ENCODE measurements at regions not wholly inside any gene's neighbourhood (a gene's known extent, or its start where the extent isn't known, plus 50 kb on each side); places are given as distances from the start of the nearest gene placed in this dataset.
"Not testable (repeated sequence)": the region's sequence is repeated elsewhere in the genome, so short reads cannot be mapped to it uniquely, and the experiment has no call there.

GRCh38 chr21:15119486-15119885 lies 54.7 kb upstream of the NRIP1 start:
- no peak for DNase-seq (ENCODE audit: low read depth, low spot score)

GRCh38 chr21:15121097-15121654 lies 56.4 kb upstream of the NRIP1 start:
- DNase-seq (ENCODE audit: low read depth, low spot score): no peak

- DNase-seq (ENCODE audit: low read depth, low spot score): peak; percentile 56
Measured at GRCh38 chr21:15121655-15122120, 56.9 kb upstream of the NRIP1 start.

DNA sequence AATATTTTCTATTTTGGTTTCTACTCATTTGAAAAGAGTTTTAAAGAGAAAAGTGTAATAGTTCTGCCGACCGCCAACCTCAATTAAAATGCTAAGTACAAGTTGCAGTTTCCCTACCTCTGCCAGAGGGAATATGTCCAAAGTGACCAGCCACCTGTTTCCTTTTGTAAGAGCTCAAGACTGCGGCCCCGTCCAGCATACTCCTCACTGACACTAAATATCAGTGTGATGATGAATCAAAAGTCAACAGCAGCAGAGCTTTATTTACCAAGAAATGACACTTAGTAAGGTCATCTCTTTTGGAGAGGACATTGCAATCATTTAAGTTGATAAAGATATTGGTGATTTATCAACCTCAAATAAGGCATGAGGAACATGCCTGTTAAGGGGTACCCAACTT lies 57.4 kb upstream of the NRIP1 start:
- DNase-seq (ENCODE audit: low read depth, low spot score): no peak

GRCh38 chr21:15124731-15125130 lies 59.9 kb upstream of the NRIP1 start:
- DNase-seq (ENCODE audit: low read depth, low spot score): no peak

DNA sequence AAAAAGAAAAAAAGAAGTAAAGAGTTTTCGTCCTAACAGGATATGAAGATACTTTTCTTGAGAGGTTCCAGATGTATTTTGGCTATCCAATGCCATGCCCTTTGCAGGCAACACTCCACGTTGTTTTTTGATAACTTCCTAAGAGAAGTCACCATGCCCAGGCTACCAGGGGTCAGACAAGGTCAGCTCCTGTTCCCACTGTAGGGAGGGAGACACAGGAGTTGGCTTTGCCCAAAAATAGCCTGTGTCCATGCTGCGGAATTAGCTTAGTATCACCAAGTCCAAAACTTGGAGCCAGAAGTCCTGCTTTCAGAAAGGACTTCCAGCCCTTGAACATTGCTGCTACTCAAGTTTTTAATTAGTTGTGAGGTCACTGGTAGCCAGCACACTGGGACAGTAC lies 62.1 kb upstream of the NRIP1 start:
- DNase-seq (ENCODE audit: low read depth, low spot score): no peak

DNA sequence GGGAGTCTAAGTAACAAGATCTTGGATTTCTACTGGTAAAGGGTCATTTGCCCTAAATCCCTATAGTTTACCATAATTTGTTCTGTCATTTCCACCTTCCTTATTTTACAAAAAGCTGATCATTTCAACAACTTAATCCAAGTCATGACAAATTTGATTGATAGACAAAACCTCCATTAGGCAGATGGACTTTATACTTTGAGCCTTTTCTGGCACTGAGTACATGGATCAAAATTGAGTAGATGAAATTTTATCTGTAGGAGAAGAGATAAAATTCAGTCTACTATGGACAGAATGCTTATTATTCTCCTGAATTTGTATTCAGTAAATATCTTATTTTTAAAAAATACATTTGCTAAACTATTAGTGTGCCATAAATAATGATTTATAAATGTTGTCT lies 62.6 kb upstream of the NRIP1 start:
- DNase-seq (ENCODE audit: low read depth, low spot score): no peak

DNA sequence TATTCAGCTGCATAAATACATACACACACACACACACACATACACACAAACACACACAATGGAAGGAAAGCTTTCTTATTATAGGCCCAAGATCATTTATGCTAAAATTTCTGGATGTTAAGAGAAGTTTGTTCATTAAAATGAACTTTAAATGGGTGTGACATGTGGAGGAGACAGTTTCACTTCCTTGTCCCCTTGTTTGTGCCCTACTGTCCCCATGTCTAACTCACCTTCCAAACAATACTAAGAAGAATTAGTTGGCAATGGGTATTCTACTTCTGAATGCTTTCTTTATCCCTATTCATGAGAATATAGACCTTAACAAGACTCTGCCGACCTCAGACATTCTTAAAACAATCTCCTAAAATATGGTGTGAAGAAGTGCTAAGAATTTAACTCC lies 63.5 kb upstream of the NRIP1 start:
- no peak for DNase-seq (ENCODE audit: low read depth, low spot score)

DNA sequence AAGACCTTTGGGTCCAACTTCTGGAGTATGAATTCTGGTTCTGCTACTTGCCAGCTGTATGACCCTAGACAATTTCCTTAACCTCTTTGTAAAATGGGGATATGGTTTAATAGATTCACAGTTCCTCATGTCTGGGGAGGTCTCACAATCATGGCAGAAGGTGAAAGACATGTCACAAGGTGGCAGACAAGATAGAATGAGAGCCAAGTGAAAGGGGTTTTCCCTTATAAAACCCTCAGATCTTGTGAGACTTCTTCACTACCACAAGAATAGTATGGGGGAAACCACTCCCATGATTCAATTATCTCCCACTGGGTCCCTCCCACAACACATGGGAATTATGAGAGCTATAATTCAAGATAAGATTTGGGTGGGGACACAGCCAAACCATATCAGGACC lies 63.9 kb upstream of the NRIP1 start:
- DNase-seq (ENCODE audit: low read depth, low spot score): not testable (repeated sequence)

- no peak for DNase-seq (ENCODE audit: low read depth, low spot score)
Measured at GRCh38 chr21:15130326-15130725, 65.5 kb upstream of the NRIP1 start.

DNA sequence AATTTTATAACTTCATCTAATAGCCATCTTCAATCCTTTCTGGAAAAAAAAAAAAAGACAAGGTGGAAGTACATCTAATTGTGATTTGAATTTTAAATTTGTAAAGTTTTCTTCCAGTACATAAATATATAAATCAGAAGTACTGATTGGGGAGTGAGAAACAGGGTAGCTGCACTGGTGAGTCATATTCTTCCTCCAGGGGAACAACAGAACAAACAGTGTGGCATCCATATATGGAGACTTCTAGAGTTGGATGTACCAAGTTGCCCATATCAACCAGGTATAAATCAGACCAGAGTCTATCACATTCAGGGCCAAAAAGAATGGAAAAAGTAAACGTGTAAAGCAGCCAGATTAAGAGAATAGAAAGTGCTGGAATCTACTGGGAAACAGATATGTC lies 66.0 kb upstream of the NRIP1 start:
- no peak for DNase-seq (ENCODE audit: low read depth, low spot score)

DNA sequence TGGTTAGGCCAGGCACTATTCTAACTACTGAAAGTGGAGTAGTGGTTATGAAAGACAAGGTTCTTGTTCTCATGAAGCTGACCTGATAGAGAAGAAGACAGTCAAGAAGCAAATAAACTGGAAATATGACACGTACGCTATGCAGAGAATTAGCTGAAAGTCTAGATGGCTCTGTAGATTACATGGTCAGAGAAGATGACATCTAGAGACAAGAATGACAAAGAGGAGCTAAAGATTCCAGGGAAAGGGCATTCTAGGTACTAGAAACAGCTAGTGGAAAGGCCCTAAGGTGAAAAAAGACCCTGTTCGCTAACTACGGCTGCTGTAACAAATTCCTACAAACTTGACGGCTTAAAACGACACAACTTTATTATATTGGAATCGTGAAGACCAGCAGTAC lies 68.0 kb upstream of the NRIP1 start:
- no peak for DNase-seq (ENCODE audit: low read depth, low spot score)

GRCh38 chr21:15134701-15135470 lies 70.1 kb upstream of the NRIP1 start:
- DNase-seq (ENCODE audit: low read depth, low spot score): no peak

DNA sequence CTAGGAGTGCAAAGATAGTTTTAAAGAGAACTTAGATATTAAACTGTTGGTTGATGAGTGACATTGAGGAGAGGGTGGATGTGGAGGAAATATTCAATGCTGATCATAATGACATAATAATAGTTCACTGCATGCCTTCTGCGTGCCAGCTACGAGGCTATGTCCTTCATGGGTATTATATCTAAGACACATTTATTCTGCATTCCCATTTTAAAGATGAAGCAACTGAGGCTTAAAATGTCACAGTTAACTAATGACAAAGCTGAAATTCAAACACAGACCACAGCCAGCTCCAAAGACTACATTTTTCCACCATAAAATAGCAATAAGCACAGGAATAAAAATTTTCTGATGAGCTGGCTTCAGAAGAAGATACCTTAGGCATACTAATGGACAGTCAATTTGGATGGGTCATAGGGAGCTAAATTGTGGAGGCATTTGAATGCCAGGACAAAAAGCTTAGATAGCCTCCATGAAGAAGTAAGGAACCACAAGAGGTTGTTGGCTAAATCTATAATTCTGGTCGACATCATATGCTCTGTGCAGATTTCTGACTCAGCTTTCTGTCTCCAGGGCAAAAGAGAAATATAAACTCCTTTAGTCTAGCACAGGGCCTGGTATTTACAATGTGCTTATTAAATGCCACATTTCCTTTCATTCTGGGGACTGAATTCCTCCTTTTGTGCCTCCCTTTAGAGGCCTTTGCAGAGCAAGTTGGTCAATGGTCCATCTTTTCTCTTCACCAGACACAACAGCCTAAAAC lies 71.2 kb upstream of the NRIP1 start:
- DNase-seq (ENCODE audit: low read depth, low spot score): no peak

- DNase-seq (ENCODE audit: low read depth, low spot score): no peak
Measured at GRCh38 chr21:15138490-15138889, 73.7 kb upstream of the NRIP1 start.

DNA sequence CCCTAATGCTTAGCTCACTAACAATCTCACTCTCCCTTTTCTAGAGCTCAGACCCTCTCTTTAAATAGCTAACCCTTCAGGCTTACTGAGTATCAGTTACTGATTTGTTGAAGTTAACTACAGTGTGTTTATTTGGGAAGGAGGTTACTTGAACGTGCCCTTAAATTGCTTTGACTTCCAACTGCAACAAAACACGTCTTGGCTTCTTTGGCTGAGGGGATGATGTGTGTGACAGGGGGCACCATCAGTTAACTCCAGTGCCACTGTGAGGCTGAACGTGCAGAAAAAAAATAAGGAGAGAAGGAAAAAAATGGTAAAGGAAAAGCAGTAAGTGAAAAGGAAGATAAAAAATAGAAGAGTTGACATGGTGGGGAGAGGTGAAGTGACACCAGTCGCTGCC lies 75.1 kb upstream of the NRIP1 start:
- no peak for DNase-seq (ENCODE audit: low read depth, low spot score)

- no peak for DNase-seq (ENCODE audit: low read depth, low spot score)
Measured at GRCh38 chr21:15140321-15141019, 75.7 kb upstream of the NRIP1 start.

- no peak for DNase-seq (ENCODE audit: low read depth, low spot score)
Measured at GRCh38 chr21:15141261-15141970, 76.6 kb upstream of the NRIP1 start.

GRCh38 chr21:15144026-15144425 lies 79.2 kb upstream of the NRIP1 start:
- DNase-seq (ENCODE audit: low read depth, low spot score): no peak

- no peak for DNase-seq (ENCODE audit: low read depth, low spot score)
Measured at GRCh38 chr21:15148437-15148836, 83.6 kb upstream of the NRIP1 start.

- no peak for DNase-seq (ENCODE audit: low read depth, low spot score)
Measured at GRCh38 chr21:15149600-15150224, 84.9 kb upstream of the NRIP1 start.

Measured in iPS DF 19.7 (cell line).